Stromal cell of bone marrow (primary cell): ENCODE measurements at regions not wholly inside any gene's neighbourhood (a gene's known extent, or its start where the extent isn't known, plus 50 kb on each side); places are given as distances from the start of the nearest gene placed in this dataset.
A peak's percentile ranks its signal among the peaks of the same experiment; 100 is the strongest.
"Not testable (repeated sequence)": the region's sequence is repeated elsewhere in the genome, so short reads cannot be mapped to it uniquely, and the experiment has no call there.

ENCODE experiments used
- DNase-seq: peaks from one replicate; pipeline ENCODE4 v3.0.0-alpha.2; 2012; ENCODE audit warnings: low read depth

DNA sequence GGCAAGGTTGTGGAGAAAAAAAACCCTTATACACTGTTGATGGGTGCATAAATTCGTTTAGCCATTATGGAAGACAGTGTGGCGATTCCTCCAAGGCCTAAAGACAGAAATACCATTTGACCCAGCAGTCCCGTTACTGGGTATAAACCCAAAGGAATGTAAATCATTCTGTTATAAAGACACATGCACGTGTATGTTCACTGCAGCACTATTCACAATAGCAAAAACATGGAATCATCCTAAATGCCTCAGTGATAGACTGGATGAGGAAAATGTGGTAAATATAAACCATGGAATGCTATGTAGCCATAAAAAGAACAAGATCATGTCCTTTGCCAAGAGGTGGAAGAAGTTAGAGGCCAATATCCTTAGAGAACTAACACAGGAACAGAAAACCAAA lies 119.9 kb upstream of the PRR16 start:
- no peak for DNase-seq

DNA sequence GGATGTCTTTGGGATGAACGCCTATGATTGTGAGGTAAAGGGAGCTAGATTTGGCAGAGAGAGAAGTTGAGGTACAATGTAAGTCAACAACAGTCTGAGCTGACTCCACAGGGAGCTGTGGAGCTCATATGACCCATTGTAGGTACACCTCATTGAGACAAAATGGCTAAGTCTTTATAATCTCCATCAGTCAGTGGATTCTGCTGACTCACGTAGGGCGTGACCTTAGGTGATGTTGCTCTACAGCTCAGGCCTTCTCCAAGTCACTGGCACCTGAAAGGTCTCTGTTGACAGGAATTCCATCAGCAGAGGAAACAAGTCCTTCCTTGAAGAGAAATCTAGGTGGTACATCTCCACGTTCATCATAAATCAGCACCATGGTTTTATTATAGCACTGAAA lies 118.2 kb upstream of the PRR16 start:
- no peak for DNase-seq

DNA sequence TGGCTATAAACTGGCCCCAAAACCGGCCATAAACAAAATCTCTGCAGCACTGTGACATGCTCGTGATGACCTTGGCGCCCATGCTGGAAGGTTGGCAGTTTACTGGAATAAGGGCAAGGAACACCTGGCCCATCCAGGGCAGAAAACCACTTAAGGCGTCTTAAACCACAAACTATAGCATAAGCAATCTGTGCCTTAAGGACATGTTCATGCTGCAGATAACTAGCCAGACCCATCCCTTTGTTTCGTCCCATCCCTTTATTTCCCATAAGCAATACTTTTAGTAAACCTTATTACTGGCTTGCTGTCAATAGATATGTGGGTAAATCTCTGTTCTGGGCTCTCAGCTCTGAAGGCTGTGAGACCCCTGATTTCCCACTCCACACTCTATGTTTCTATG lies 113.0 kb upstream of the PRR16 start:
- DNase-seq = not testable (repeated sequence)

DNA sequence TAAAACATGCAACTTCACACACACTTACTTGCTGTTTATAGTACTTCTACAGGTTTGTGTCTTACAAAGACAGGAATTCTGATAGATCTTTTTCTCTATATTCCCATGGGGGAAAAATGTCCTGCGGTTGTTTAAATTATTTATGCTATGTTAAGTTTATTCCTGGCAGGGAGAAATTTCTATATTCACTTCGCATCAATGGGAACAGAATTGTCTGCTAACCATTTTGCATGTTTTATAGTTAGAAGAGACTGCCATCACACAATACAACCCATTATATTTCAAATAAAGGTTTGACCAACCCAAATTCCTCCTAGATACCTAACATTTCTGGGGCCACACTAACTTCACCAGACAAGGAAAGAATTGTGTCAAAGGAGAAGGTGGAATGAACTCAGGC lies 110.0 kb upstream of the PRR16 start:
- DNase-seq = no peak

DNA sequence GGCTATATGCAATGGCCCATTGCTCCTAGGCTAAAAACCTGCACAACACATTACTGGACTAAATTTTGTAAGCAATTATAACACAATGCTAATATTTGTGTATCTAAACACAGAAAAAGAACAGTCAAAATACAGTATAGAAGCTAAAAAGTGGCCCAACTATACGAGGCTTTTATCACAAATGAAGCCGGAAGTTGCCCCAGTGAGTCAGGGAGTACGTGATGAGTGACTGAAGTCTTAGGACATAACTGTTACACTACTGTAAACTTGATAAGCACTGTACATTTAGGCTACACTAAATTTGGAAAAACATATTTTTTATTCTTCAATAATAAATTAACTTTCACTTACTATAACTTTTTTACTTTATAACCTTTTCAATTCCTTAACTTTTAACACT lies 105.2 kb upstream of the PRR16 start:
- DNase-seq = no peak

DNA sequence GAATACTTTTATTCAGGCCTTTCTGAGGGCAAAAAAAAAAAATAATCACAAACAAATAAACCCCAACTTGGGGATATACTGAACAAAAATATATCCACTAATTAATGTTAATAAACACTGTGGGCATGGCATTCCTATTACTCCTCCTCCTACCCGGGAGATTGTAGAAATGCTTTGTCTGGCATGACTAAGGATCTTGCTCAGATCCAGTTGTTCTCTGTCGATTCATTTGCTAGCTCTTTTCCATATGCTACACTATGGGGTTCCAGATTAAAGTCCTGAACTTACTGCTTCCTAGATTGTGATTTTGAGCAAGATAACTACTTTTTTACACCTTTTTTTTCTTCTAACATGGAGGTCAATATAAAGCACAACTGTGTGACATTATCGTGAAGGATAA lies 102.2 kb upstream of the PRR16 start:
- DNase-seq = no peak

DNA sequence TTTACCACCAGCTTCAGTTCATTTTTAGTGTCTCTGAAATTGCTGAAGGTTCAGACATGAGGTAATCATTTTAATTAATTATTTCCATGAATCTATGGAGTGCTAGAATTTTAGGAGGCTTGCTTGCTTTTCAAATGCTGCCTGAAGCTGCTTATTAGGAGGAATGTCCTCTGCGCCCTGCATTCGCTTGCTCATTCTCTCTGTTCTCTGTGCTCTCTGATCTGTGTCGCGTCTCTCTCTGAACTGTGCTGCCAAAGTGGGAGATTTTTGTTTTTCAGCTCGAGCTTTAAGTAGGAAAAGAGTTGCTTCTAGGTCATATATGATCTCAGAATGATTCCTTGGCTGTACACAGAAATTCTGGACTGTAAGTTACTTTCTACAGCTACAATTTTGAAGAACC lies 101.7 kb upstream of the PRR16 start:
- no peak for DNase-seq

DNA sequence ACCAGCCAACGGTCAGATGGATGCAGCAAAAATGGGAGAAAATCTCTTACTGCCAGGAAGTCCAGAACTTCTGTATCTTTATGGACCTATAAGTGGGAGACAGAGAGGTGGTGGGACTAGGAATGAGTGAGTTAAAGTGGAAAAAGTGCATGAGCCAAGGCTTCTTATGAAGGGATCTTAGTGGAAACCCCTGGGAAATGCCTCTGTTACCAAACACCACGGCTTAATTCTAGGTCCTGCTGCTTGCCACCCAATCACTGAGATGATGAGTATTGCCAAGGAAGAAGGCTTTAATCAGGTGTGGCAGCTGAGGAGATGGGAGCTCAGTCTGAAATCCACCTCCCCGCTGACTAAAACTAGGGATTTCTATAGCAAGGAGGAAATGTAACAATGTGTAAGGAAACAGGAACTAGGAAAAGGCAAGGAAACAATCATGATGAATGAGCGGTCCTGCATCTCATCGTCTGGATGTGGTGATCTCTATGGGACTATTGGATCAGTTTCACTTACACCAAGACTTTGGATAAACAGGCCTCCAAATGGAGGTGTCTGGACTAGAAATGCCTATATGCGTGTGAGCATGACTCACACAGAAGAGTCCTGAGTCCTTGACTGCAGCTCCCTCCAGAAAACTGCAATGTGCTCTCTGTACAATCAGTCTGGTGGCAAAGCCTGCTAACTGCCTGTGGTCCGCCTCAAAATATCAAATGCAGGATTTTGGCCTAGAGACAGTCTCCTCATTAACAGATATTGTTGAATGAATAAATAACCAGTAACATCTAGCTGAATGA lies 98.2 kb upstream of the PRR16 start:
- no peak for DNase-seq

DNA sequence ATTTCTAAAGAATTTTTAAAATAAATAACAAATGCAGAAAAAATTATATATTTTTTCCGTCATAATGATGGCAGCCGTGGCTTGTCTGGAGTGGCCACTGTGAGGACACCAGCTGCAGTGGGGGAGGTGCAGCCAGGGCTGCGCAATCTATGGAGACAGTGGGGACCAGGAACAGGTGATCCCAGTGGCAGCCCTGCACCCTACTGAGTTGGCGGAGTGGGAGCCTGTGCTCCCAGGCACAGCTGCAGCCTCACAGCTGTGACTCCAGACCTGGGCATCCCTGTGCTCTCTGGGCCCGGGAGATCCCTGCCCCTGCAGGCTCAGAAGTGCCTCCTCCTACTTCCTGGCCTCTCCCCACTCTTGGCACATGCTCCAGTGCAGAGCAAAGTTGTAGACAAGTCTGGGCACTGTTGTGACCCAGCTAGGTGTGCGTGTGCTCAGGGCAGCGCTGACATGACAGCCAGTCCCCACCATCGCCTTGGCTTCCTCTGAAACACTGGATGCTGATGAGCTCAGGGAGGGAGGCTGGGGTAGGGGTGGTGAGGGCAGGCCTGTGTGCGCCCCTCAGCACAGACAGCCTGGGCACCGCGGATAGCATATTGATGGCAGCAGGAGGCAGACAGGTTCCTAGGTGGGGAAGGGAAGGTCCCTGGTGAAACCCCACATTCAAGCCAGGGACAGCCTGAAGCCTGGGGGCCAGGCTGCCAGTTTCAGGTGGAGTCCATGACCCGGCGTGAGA lies 96.0 kb upstream of the PRR16 start:
- no peak for DNase-seq

DNA sequence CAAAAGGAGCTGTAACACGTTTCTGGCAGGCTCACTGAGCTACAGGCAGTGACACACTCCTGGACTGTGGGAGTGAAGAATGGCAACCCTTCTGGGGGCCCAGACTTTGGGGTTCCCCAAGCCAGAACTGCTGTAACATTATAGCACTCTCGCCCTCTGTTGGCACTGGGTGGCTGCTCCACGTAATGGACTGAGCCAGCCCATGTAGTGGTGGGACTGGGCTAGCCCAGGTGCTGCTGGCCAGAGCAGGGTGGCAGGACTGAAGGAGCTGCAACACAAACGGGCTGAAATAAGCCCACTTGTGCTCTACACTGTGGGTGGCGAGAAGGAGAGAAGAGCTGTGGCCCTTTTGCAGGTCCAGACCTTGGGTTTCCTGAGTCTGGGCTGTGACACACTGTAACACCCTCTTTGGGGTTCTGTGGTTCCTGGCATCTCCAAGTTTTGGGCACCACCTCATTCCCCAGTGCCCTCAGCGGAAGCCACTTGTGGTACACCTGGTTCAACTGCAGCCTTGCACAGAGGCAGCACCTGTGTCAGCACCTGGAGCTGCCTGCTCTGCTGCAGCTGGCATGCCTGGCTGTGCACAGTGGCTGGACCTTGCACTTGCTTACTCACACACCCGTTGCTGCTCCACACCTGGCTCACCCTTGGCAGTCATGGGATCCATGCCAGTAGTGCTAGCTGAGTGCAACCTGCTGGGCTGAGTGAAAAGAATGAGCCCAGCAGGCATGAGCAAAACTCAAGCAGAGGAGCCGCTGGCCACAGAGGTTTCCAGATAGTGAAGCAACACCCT lies 95.0 kb upstream of the PRR16 start:
- no peak for DNase-seq

DNA sequence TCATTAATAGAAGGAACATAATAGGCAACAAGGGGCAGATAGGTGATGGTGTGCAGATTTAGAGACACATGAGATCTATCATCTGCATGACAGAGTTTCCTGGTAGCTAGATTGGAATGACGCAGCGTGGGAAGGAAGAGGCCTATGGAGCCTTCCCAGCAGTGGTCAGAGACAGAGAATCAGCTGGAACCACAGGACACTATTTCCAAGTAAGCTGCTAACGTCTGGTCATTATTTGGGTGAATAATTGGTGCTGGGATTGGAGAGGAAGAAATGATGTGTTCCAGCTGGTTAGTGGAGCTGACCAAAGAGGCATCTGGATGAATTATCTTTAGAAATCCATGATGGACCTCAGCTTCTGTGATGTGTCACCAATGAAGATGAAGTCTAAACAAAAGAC lies 91.2 kb upstream of the PRR16 start:
- no peak for DNase-seq

DNA sequence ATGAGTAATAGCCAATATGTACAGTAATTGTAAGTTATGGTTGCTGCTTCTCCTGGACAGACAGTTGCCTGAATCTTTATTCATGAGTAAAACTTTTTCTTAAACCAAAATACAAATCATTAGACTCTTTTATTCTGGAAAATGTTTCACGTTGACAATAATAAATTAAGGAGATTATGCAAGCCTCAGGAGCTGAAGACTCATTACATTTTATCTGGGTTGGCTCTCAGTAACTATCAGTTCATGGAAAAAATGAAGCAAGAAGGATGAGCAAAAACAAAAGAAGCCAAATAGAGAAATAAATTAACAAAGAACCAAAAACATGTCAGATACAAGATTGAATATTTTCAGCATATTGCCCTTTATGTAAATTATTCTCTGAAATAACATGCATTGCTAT lies 88.9 kb upstream of the PRR16 start:
- DNase-seq = no peak

DNA sequence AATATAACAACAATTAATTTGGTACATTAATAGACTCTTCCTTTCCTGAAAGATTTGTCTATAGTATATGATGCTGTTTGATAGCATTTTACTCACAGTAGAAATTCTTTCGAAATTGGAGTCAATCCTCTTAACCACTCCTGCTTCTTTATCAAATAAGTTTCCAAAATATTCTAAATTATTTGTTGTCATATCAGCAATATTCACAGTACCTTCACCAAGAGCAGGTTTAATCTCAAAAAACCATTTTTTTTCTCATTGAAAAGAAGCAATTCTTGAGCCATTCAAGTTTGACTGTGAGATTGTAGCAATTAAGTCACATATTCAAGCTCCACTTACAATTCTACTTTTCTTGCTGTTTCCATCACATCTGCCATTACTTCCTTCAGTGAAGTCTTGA lies 83.5 kb upstream of the PRR16 start:
- DNase-seq = no peak

DNA sequence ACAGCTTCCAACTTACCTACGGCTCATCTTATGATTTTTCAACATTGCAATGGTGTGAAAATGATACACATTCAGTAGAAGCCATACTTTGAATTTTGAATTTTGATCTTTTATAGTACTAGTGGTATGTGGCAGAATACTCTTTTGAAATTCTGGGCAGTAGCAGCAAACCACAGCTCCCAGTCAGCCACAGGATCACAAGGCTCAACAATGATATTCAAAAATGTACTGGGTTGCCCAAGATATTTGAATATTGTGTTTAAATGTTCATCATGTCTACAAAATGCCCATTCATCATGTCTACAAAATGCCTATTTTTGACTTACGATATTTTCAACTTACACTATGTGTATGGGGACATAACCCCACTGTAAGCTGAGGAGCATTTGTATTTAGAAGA lies 81.3 kb upstream of the PRR16 start:
- no peak for DNase-seq

DNA sequence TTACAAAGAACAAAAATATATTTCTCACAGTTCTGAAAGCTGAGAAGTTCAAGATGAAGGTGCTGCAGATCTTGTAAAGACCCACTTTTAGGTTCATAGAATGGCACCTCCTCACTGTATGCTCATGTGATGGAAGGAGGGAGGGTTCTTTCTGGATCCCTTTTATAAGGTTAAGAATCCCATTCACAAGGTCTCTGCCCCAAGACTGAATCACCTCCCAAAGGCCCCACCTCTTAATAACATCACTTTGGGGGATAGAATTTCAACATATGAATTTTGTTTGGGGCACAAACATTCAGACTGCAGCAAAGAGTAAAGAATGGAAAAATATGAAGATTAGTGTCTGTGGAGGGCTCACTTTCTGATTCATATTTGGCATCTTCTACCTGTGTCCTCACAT lies 77.1 kb upstream of the PRR16 start:
- no peak for DNase-seq

DNA sequence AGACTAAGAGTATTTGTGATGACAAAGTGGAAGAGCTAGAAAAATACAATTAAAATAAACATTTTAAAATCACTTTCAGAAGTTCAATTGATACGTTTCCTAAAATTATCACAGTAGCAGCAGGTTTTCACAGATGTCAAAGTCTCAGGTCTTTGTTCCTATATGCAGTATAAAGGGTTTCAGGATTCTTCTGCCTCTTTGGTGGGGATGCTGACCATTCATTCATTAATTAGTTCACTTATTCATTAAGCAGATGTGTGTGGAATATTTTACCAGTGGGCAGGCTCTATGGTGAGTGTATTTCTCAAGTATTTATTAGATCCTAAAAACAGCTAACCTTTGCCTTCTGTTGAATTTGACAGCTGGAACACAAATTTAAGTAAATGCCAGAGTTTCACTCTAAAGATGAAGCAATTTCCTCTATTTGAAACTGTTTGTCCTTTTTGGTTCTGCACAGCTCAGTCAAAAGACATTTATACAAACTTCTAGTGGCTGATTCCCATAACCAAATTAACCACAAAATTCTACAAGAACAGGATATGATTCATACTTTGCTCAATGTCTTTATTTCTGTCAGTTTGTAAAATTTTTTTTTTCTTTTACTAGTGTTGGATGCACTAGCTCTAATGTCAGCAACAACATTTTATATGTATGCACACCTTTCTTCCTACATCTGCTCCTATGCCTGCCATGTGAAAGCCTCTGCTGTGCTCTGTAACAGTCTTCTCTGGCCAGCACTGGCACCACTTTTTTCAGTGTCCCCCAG lies 75.9 kb upstream of the PRR16 start:
- DNase-seq = peak; percentile 89

DNA sequence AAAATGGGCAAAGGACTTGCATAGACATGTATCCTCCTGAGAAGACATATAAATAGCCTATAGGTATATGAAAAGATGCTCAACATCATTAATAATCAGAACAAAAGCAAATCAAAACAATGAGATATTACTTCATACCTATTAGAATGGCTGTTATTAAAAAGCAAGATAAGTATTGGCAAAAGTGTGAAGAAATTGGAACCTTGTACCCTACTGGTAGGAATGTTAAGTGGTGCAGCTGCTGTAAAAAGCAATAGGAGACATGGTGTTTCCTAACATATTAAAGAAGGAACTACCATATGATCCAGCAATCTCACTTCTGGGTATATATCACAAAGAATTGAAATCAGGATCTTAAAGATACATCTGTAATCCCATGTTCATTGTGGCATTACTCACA lies 69.8 kb upstream of the PRR16 start:
- DNase-seq = no peak

DNA sequence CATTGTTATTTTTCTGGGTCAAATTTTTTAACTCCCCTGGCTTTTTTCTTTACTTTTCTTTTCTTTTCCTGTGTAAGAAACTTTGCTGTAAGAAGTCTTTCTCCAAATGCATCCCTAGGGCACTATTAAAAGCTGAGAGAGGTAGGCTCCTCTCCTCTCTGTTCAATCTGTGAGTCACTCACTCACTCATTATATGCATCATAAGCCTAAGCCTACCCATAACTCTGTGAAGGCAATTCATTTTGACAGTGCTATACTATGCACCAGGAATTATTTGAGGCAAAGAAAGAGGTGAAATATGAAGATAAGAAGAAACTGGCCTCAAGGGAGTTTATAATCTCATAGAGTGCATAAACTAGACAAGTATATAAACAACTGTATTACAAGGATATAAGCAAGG lies 67.9 kb upstream of the PRR16 start:
- peak; percentile 82 for DNase-seq

DNA sequence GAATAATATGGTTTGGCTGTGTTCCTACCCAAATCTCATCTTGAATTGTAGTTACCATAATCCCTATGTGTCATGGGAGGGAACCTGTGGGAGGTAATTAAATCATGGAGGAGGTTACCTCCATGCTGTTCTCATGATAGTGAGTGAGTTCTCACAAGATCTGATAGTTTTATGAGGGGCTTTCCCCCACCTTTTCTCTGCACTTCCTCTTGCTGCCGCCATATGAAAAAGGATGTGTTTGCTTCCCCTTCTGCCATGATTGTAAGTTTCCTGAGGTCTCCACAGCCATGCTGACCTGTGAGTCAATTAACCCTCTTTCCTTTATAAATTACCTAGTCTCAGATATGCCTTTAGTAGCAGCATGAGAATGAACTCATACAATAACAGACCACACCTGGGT lies 63.7 kb upstream of the PRR16 start:
- no peak for DNase-seq

DNA sequence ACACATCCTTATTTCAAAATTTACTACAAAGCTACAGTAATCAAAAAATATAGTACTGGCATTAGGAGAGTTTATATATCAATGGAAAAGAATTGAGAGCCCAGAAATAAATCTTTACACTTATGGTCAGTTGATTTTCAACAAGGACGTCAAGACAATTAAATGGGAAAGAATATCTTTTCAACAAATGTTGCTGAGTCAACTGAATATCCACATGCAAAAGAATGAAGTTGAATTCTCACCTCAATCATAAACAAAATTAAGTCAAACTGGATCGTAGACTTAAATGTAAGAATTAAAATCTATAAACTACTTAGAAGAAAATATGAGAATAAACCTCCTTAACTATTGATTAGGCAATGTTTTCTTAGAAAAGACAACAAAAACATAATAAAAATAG lies 61.5 kb upstream of the PRR16 start:
- DNase-seq = no peak

DNA sequence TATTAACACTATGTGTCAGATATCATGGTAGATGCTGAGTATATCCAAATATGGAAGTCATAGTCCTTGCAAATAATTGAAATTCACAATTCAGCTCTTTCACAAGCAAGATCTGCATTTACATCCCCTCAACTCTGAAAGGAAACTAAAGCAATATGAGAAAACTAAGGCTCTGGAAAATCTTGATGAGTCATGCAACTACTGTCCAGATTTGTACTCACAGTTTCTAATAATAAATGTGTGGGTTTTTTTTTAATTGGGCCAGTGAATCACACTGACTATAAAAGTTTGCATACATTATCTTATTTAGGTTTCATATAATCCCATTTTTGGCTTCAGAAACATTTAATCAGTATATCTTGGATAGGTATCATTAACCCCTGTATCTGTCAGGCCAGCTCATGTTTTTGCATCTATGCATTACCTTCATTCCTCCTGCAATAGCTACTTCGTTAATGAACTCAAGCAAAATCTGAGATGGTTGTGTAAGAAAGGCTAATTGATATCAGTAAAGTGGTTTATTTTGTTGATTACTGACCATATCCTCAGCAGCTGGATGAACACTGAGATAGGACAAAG lies 58.7 kb upstream of the PRR16 start:
- peak; percentile 76 for DNase-seq

DNA sequence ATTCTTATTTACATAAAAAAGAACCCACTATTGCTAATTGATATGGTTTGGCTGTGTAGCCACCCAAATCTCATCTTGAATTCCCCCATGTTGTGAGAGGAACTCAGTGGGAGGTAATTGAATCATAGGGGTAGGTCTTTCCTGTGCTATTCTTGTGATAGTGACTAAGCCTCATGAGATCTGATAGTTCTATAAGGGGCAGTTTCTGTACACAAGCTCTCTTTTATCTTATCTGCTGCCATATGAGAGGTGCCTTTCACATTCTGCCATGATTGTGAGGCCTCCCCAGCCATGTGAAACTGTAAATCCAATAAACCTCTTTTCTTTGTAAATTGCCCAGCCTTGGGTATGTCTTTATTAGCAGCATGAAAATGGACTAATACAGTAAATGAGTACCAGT lies 58.2 kb upstream of the PRR16 start:
- DNase-seq = peak; percentile 50
